ENCODE measurements at regions not wholly inside any gene's neighbourhood (a gene's known extent, or its start where the extent isn't known, plus 50 kb on each side); places are given as distances from the start of the nearest gene placed in this dataset.

DNA sequence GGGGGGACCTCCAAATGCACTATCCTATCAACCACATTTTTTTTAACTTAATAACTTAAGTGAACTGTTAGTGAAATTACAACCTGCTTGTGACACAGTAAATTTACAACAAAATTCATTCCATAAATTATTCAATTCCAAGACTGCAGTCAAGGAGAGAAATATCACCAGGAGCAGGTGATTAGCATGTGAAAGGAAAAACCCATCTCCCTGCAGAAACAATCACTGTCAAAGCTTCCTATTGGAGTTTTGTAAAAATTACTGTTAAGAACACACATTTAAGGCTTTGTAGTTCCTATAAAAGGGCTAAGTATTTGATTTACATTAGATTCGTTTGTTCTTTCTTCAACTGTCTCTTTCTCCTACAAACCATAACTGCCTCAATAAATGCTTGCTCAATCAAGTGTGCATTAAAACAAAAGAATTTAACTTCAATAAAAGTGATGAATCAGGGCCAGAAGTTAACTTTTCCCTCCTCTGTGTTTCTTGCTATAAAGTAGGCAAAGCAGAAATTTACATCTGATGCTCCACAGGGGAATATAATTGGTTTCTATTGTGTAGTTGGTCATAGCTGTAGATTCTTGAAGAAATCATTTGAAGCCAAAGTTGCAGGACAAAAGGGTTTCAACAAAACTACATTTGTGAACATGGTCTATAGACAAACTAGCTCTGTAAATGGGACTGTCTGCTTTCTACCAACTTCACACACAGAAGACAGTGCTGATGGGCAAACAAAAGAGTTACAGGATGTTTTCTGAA is 195.1 kb upstream of the PSMD7 start:
- WGBS (ENCODE audit: extremely low coverage, insufficient coverage, insufficient read length) = no CpG with 5 or more reads among the region's 1 CpG
- no peaks in the 10 kb centered on the region for H3K79me1 ChIP-seq (ENCODE audit: low read length)

DNA sequence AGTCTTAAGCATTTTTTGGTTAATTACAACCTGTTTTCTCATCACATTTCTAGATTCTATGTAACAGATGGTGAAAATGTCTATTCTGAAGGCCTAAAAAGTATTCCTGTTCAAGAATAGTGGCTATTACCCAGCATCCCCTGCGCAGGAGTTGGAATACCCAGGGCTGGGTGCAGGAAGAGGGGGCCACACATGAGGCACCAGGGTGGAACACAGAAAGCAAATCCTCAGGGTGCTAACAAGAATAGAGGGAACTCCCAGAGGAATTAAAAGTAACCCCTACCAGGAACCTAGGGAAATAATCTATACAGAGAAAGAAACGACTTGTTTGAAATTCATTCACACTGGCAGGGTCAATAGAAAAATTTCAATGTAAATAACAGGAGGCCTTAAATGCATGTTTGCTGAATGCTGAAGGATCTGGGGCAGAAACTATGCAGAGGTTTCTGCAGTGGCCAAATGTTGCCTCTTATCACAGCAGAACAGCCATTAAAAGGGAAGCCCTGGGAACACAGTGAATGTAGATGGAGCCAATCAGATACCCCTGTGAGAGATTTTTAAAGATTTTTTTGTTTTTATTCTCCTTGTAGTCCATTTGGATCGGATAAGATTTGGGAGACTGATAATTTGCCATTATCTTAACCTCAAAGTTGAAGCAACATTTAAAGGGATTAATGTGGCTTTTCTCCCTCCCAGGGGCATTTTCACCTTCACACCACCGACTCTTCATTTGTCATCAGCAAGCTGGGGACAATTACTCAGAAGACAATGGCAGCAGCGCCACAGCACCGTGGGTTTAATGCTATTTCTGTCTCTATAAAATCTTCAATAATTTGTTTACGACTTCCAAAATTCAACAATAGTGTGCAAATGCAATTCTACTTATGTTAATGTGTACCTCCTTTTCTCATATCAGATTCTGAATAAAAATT is 196.0 kb upstream of the PSMD7 start:
- Histone ChIP-seq H3K9ac (ENCODE audit: low read length) (no peak overlapping the region), H3K23ac (ENCODE audit: low read length) (no peak overlapping the region), H3K18ac (ENCODE audit: low read length) (no peak overlapping the region), H3K79me1 (ENCODE audit: low read length) (no peaks in the 10 kb centered on the region), H4K91ac (ENCODE audit: low read depth, low read length) (no peak overlapping the region), H2BK12ac (ENCODE audit: low read length) (no peak overlapping the region), H3K4ac (ENCODE audit: low read depth, low read length) (no peak overlapping the region), H4K8ac (ENCODE audit: low read depth, low read length) (no peak overlapping the region), H3K27ac (ENCODE audit: low read depth, low read length) (no peak overlapping the region), H3K4me1 (ENCODE audit: control insufficient read depth in 1 of 2, insufficient read depth in 2 of 2, low read length in 2 of 2) (no peaks in the 10 kb centered on the region), H2BK120ac (ENCODE audit: insufficient read depth, low read length, poor library complexity) (no peak overlapping the region), H3K36me3 (ENCODE audit: control insufficient read depth in 1 of 2, insufficient read depth in 2 of 2, low read length in 2 of 2) (no peaks in the 10 kb centered on the region), H3K27me3 (ENCODE audit: insufficient read depth, low read length) (no peaks in the 10 kb centered on the region), H3K79me2 (ENCODE audit: control insufficient read depth, insufficient read depth, low read length, poor library complexity) (no peaks in the 10 kb centered on the region), H2AK5ac (ENCODE audit: low read length) (no peak overlapping the region), H4K12ac (ENCODE audit: low read depth, low read length) (no peak overlapping the region), H3K4me3 (ENCODE audit: low read depth, low read length) (no peak overlapping the region), H2AFZ (ENCODE audit: insufficient read depth, low read length, poor library complexity) (no peak overlapping the region), H3K14ac (ENCODE audit: low read length) (no peak overlapping the region), H3K9me3 (ENCODE audit: insufficient read depth, low read depth, low read length) (no peaks in the 10 kb centered on the region), H2BK5ac (ENCODE audit: low read depth, low read length, poor library complexity) (no peak overlapping the region), H3K4me2 (ENCODE audit: low read length) (no peak overlapping the region)
- no peak for DNase-seq
- WGBS (ENCODE audit: extremely low coverage, insufficient coverage, insufficient read length) = no CpG with 5 or more reads among the region's 7 CpGs

More for the DNA sequence above, 195.1 kb upstream of the PSMD7 start:
- no peak overlapping the region for H3K23ac ChIP-seq (ENCODE audit: low read length)
- no peaks in the 10 kb centered on the region for H3K4me1 ChIP-seq (ENCODE audit: control insufficient read depth in 1 of 2, insufficient read depth in 2 of 2, low read length in 2 of 2)
- H2BK5ac ChIP-seq (ENCODE audit: low read depth, low read length, poor library complexity) = no peak overlapping the region
- no peak overlapping the region for H4K8ac ChIP-seq (ENCODE audit: low read depth, low read length)
- no peak overlapping the region for H2BK12ac ChIP-seq (ENCODE audit: low read length)
- no peak overlapping the region for H3K14ac ChIP-seq (ENCODE audit: low read length)
- H3K79me2 ChIP-seq (ENCODE audit: control insufficient read depth, insufficient read depth, low read length, poor library complexity) = no peaks in the 10 kb centered on the region
- no peak overlapping the region for H3K18ac ChIP-seq (ENCODE audit: low read length)
- no peak for DNase-seq
- H3K27me3 ChIP-seq (ENCODE audit: insufficient read depth, low read length) = no peaks in the 10 kb centered on the region
- no peaks in the 10 kb centered on the region for H3K36me3 ChIP-seq (ENCODE audit: control insufficient read depth in 1 of 2, insufficient read depth in 2 of 2, low read length in 2 of 2)
- H3K9ac ChIP-seq (ENCODE audit: low read length) = no peak overlapping the region
- no peak overlapping the region for H2AK5ac ChIP-seq (ENCODE audit: low read length)
- no peaks in the 10 kb centered on the region for H3K9me3 ChIP-seq (ENCODE audit: insufficient read depth, low read depth, low read length)
- no peak overlapping the region for H3K27ac ChIP-seq (ENCODE audit: low read depth, low read length)
- H3K4me2 ChIP-seq (ENCODE audit: low read length) = no peak overlapping the region
- no peak overlapping the region for H3K4me3 ChIP-seq (ENCODE audit: low read depth, low read length)
- no peak overlapping the region for H3K4ac ChIP-seq (ENCODE audit: low read depth, low read length)
- H4K12ac ChIP-seq (ENCODE audit: low read depth, low read length) = no peak overlapping the region
- no peak overlapping the region for H2BK120ac ChIP-seq (ENCODE audit: insufficient read depth, low read length, poor library complexity)
- H4K91ac ChIP-seq (ENCODE audit: low read depth, low read length) = no peak overlapping the region
- no peak overlapping the region for H2AFZ ChIP-seq (ENCODE audit: insufficient read depth, low read length, poor library complexity)

DNA sequence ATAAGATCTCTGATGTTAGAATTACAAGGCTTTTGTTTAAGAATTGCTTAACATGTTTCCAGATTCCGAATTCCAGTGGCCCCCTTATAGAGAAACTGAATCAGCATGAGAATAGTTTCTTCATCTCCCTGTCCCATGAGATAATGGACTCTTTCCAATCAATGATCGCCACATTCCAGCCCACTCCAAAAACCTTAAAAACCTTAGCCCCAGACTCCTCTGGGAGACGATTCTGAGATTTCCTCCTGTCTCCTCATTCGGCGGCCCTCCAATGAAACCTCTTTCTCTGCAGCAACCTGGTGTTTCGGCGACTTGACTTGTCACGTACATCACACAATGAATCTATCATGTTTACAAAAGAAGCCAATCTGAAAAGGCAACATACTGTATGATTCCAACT is 197.1 kb upstream of the PSMD7 start:
- H3K14ac ChIP-seq (ENCODE audit: low read length) = no peak overlapping the region
- no peak overlapping the region for H2BK120ac ChIP-seq (ENCODE audit: insufficient read depth, low read length, poor library complexity)
- no CpG with 5 or more reads among the region's 8 CpGs for WGBS (ENCODE audit: extremely low coverage, insufficient coverage, insufficient read length)
- no peak overlapping the region for H4K8ac ChIP-seq (ENCODE audit: low read depth, low read length)
- H3K27ac ChIP-seq (ENCODE audit: low read depth, low read length) = no peak overlapping the region
- H4K91ac ChIP-seq (ENCODE audit: low read depth, low read length) = no peak overlapping the region
- no peak overlapping the region for H3K4me3 ChIP-seq (ENCODE audit: low read depth, low read length)
- no peak overlapping the region for H2AK5ac ChIP-seq (ENCODE audit: low read length)
- no peak overlapping the region for H4K12ac ChIP-seq (ENCODE audit: low read depth, low read length)
- DNase-seq = no peak
- no peaks in the 10 kb centered on the region for H3K79me2 ChIP-seq (ENCODE audit: control insufficient read depth, insufficient read depth, low read length, poor library complexity)
- H3K79me1 ChIP-seq (ENCODE audit: low read length) = no peaks in the 10 kb centered on the region
- H3K9me3 ChIP-seq (ENCODE audit: insufficient read depth, low read depth, low read length) = no peaks in the 10 kb centered on the region
- no peak overlapping the region for H2BK5ac ChIP-seq (ENCODE audit: low read depth, low read length, poor library complexity)
- no peak overlapping the region for H3K4ac ChIP-seq (ENCODE audit: low read depth, low read length)
- H3K23ac ChIP-seq (ENCODE audit: low read length) = no peak overlapping the region
- H3K18ac ChIP-seq (ENCODE audit: low read length) = no peak overlapping the region
- H3K36me3 ChIP-seq (ENCODE audit: control insufficient read depth in 1 of 2, insufficient read depth in 2 of 2, low read length in 2 of 2) = no peaks in the 10 kb centered on the region
- no peak overlapping the region for H2BK12ac ChIP-seq (ENCODE audit: low read length)
- no peak overlapping the region for H2AFZ ChIP-seq (ENCODE audit: insufficient read depth, low read length, poor library complexity)
- no peaks in the 10 kb centered on the region for H3K4me1 ChIP-seq (ENCODE audit: control insufficient read depth in 1 of 2, insufficient read depth in 2 of 2, low read length in 2 of 2)
- no peak overlapping the region for H3K9ac ChIP-seq (ENCODE audit: low read length)
- no peak overlapping the region for H3K4me2 ChIP-seq (ENCODE audit: low read length)
- H3K27me3 ChIP-seq (ENCODE audit: insufficient read depth, low read length) = no peaks in the 10 kb centered on the region

DNA sequence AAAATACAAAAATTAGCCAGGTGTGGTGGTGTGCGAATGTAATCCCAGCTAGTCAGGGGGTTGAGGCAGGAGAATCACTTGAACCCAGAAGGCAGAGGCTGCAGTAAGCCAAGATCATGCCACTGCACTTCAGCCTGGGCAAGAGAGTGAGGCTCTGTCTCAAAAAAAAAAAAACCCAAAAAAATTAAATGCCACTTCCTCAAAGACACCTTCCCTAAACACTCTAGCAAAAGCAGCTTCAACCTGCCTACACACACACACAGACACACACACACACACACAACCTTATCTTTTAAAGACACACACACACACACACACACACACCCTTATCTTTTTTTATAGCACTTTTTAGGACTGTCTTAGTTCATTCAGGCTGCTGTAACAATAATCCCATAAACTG is 201.7 kb upstream of the PSMD7 start:
- Histone ChIP-seq H3K79me1 (ENCODE audit: low read length) (no peaks in the 10 kb centered on the region), H3K79me2 (ENCODE audit: control insufficient read depth, insufficient read depth, low read length, poor library complexity) (no peaks in the 10 kb centered on the region), H3K4me2 (ENCODE audit: low read length) (no peak overlapping the region), H4K91ac (ENCODE audit: low read depth, low read length) (no peak overlapping the region), H2AK5ac (ENCODE audit: low read length) (no peak overlapping the region), H2BK5ac (ENCODE audit: low read depth, low read length, poor library complexity) (no peak overlapping the region), H3K9me3 (ENCODE audit: insufficient read depth, low read depth, low read length) (no peaks in the 10 kb centered on the region), H3K23ac (ENCODE audit: low read length) (no peak overlapping the region), H3K9ac (ENCODE audit: low read length) (no peak overlapping the region), H2AFZ (ENCODE audit: insufficient read depth, low read length, poor library complexity) (no peak overlapping the region), H3K4me3 (ENCODE audit: low read depth, low read length) (no peak overlapping the region), H3K36me3 (ENCODE audit: control insufficient read depth in 1 of 2, insufficient read depth in 2 of 2, low read length in 2 of 2) (no peaks in the 10 kb centered on the region), H3K4me1 (ENCODE audit: control insufficient read depth in 1 of 2, insufficient read depth in 2 of 2, low read length in 2 of 2) (no peaks in the 10 kb centered on the region), H3K27me3 (ENCODE audit: insufficient read depth, low read length) (no peaks in the 10 kb centered on the region), H4K12ac (ENCODE audit: low read depth, low read length) (no peak overlapping the region), H4K8ac (ENCODE audit: low read depth, low read length) (no peak overlapping the region), H3K4ac (ENCODE audit: low read depth, low read length) (no peak overlapping the region), H2BK120ac (ENCODE audit: insufficient read depth, low read length, poor library complexity) (no peak overlapping the region), H3K18ac (ENCODE audit: low read length) (no peak overlapping the region), H2BK12ac (ENCODE audit: low read length) (no peak overlapping the region), H3K14ac (ENCODE audit: low read length) (no peak overlapping the region), H3K27ac (ENCODE audit: low read depth, low read length) (no peak overlapping the region)
- no CpG with 5 or more reads among the region's 1 CpG for WGBS (ENCODE audit: extremely low coverage, insufficient coverage, insufficient read length)
- DNase-seq = no peak
